ENCODE measurements at regions not wholly inside any gene's neighbourhood (a gene's known extent, or its start where the extent isn't known, plus 50 kb on each side); places are given as distances from the start of the nearest gene placed in this dataset.

GRCh38 chrX:97728215-97728614, 844.5 kb downstream of the RPA4 start:
- Mint-ChIP-seq H3K27ac (no peak overlapping the region), H3K9me3 (no peaks in the 10 kb centered on the region), H3K36me3 (ENCODE audit: low read depth) (no peaks in the 10 kb centered on the region), H3K27me3 (peaks cover 2% of the 10 kb centered on the region), H3K4me1 (no peaks in the 10 kb centered on the region), H3K4me3 (no peak overlapping the region)
- POLR2A ChIA-PET = no interaction called here
- CTCF ChIA-PET = no interaction called here
- no peak for DNase-seq

- CTCF ChIA-PET = interaction anchor here (1.3 kb wide), 1 partner anchor 8 kb away, joined by 4 read pairs; no protein-coding TSS in a partner anchor
- Mint-ChIP-seq H3K9me3 (no peaks in the 10 kb centered on the region), H3K27me3 (no peaks in the 10 kb centered on the region), H3K4me1 (no peaks in the 10 kb centered on the region), H3K27ac (no peak overlapping the region), H3K4me3 (no peak overlapping the region), H3K36me3 (ENCODE audit: low read depth) (no peaks in the 10 kb centered on the region)
- POLR2A ChIA-PET = no interaction called here
- DNase-seq = no peak
Observed at GRCh38 chrX:97740044-97740443, 856.3 kb downstream of the RPA4 start.

- no peak for DNase-seq
- no peaks in the 10 kb centered on the region for H3K27me3 Mint-ChIP-seq
- no peak overlapping the region for H3K27ac Mint-ChIP-seq
- CTCF ChIA-PET = interaction anchor here (1.3 kb wide), 1 partner anchor 9 kb away, joined by 4 read pairs; no protein-coding TSS in a partner anchor
- H3K4me1 Mint-ChIP-seq = no peaks in the 10 kb centered on the region
- POLR2A ChIA-PET = no interaction called here
- no peaks in the 10 kb centered on the region for H3K9me3 Mint-ChIP-seq
- H3K36me3 Mint-ChIP-seq (ENCODE audit: low read depth) = no peaks in the 10 kb centered on the region
- no peak overlapping the region for H3K4me3 Mint-ChIP-seq
Observed at GRCh38 chrX:97740886-97741285, 857.2 kb downstream of the RPA4 start.

- Mint-ChIP-seq H3K9me3 (no peaks in the 10 kb centered on the region), H3K36me3 (ENCODE audit: low read depth) (no peaks in the 10 kb centered on the region), H3K4me3 (no peak overlapping the region), H3K27ac (no peak overlapping the region), H3K4me1 (no peaks in the 10 kb centered on the region), H3K27me3 (no peaks in the 10 kb centered on the region)
- no peak for DNase-seq
- CTCF ChIA-PET = no interaction called here
- POLR2A ChIA-PET = no interaction called here
Observed at GRCh38 chrX:97743014-97743413, 859.3 kb downstream of the RPA4 start.

GRCh38 chrX:97747346-97747745, 863.6 kb downstream of the RPA4 start:
- Mint-ChIP-seq H3K36me3 (ENCODE audit: low read depth) (no peaks in the 10 kb centered on the region), H3K4me1 (no peaks in the 10 kb centered on the region), H3K27ac (no peak overlapping the region), H3K9me3 (no peaks in the 10 kb centered on the region), H3K27me3 (no peaks in the 10 kb centered on the region), H3K4me3 (no peak overlapping the region)
- CTCF ChIA-PET = no interaction called here
- POLR2A ChIA-PET = no interaction called here
- no peak for DNase-seq

GRCh38 chrX:97751016-97751415, 867.3 kb downstream of the RPA4 start:
- POLR2A ChIA-PET = no interaction called here
- Mint-ChIP-seq H3K4me1 (no peaks in the 10 kb centered on the region), H3K4me3 (no peak overlapping the region), H3K27ac (no peak overlapping the region), H3K27me3 (no peaks in the 10 kb centered on the region), H3K36me3 (ENCODE audit: low read depth) (no peaks in the 10 kb centered on the region), H3K9me3 (no peaks in the 10 kb centered on the region)
- CTCF ChIA-PET = interaction anchor here (0.6 kb wide), 1 partner anchor 1068 kb away, joined by 4 read pairs; no protein-coding TSS in a partner anchor
- no peak for DNase-seq

GRCh38 chrX:97751735-97752134, 868.0 kb downstream of the RPA4 start:
- Mint-ChIP-seq H3K36me3 (ENCODE audit: low read depth) (no peaks in the 10 kb centered on the region), H3K27me3 (no peaks in the 10 kb centered on the region), H3K4me3 (no peak overlapping the region), H3K4me1 (no peaks in the 10 kb centered on the region), H3K27ac (no peak overlapping the region), H3K9me3 (no peaks in the 10 kb centered on the region)
- CTCF ChIA-PET = interaction anchor here (0.6 kb wide), 2 partner anchors 305 to 1069 kb away, joined by 3 to 4 read pairs; no protein-coding TSS in a partner anchor
- POLR2A ChIA-PET = no interaction called here
- no peak for DNase-seq

- no peak overlapping the region for H3K27ac Mint-ChIP-seq
- no peaks in the 10 kb centered on the region for H3K36me3 Mint-ChIP-seq (ENCODE audit: low read depth)
- no peaks in the 10 kb centered on the region for H3K27me3 Mint-ChIP-seq
- ChIA-PET CTCF (no interaction called here), POLR2A (no interaction called here)
- DNase-seq = no peak
- H3K9me3 Mint-ChIP-seq = no peaks in the 10 kb centered on the region
- H3K4me3 Mint-ChIP-seq = no peak overlapping the region
- H3K4me1 Mint-ChIP-seq = no peaks in the 10 kb centered on the region
Observed at GRCh38 chrX:97756879-97757278, 873.2 kb downstream of the RPA4 start.

GRCh38 chrX:97763391-97763790, 879.7 kb downstream of the RPA4 start:
- H3K9me3 Mint-ChIP-seq = no peaks in the 10 kb centered on the region
- H3K27me3 Mint-ChIP-seq = no peaks in the 10 kb centered on the region
- no peak overlapping the region for H3K4me3 Mint-ChIP-seq
- H3K27ac Mint-ChIP-seq = no peak overlapping the region
- DNase-seq = no peak
- ChIA-PET POLR2A (no interaction called here), CTCF (no interaction called here)
- no peaks in the 10 kb centered on the region for H3K36me3 Mint-ChIP-seq (ENCODE audit: low read depth)
- H3K4me1 Mint-ChIP-seq = no peaks in the 10 kb centered on the region

- no peak overlapping the region for H3K4me3 Mint-ChIP-seq
- H3K36me3 Mint-ChIP-seq (ENCODE audit: low read depth) = no peaks in the 10 kb centered on the region
- ChIA-PET CTCF (no interaction called here), POLR2A (no interaction called here)
- no peak overlapping the region for H3K27ac Mint-ChIP-seq
- H3K27me3 Mint-ChIP-seq = no peaks in the 10 kb centered on the region
- DNase-seq = no peak
- H3K4me1 Mint-ChIP-seq = no peaks in the 10 kb centered on the region
- H3K9me3 Mint-ChIP-seq = no peaks in the 10 kb centered on the region
Observed at GRCh38 chrX:97763981-97764380, 880.3 kb downstream of the RPA4 start.

GRCh38 chrX:97766501-97767095, 882.9 kb downstream of the RPA4 start:
- no peaks in the 10 kb centered on the region for H3K4me1 Mint-ChIP-seq
- no peaks in the 10 kb centered on the region for H3K27me3 Mint-ChIP-seq
- ChIA-PET CTCF (no interaction called here), POLR2A (no interaction called here)
- H3K27ac Mint-ChIP-seq = no peak overlapping the region
- no peak for DNase-seq
- no peaks in the 10 kb centered on the region for H3K9me3 Mint-ChIP-seq
- H3K36me3 Mint-ChIP-seq (ENCODE audit: low read depth) = no peaks in the 10 kb centered on the region
- H3K4me3 Mint-ChIP-seq = no peak overlapping the region

- POLR2A ChIA-PET = no interaction called here
- H3K36me3 Mint-ChIP-seq (ENCODE audit: low read depth) = no peaks in the 10 kb centered on the region
Observed at GRCh38 chrX:97787311-97787710, 903.6 kb downstream of the RPA4 start.

GRCh38 chrX:97787849-97788248, 904.1 kb downstream of the RPA4 start:
- POLR2A ChIA-PET = no interaction called here
- Mint-ChIP-seq H3K36me3 (ENCODE audit: low read depth) (no peaks in the 10 kb centered on the region), H3K27me3 (no peaks in the 10 kb centered on the region), H3K4me1 (no peaks in the 10 kb centered on the region), H3K27ac (no peak overlapping the region), H3K4me3 (no peak overlapping the region), H3K9me3 (no peaks in the 10 kb centered on the region)
- no peak for DNase-seq
- CTCF ChIA-PET = no interaction called here

More at GRCh38 chrX:97787311-97787710, 903.6 kb downstream of the RPA4 start:
- CTCF ChIA-PET = no interaction called here
- no peak overlapping the region for H3K27ac Mint-ChIP-seq
- no peak overlapping the region for H3K4me3 Mint-ChIP-seq
- no peaks in the 10 kb centered on the region for H3K9me3 Mint-ChIP-seq
- H3K4me1 Mint-ChIP-seq = no peaks in the 10 kb centered on the region
- DNase-seq = no peak
- no peaks in the 10 kb centered on the region for H3K27me3 Mint-ChIP-seq

- no peak for DNase-seq
- Mint-ChIP-seq H3K4me1 (no peaks in the 10 kb centered on the region), H3K9me3 (no peaks in the 10 kb centered on the region), H3K4me3 (no peak overlapping the region), H3K27me3 (no peaks in the 10 kb centered on the region), H3K36me3 (ENCODE audit: low read depth) (no peaks in the 10 kb centered on the region), H3K27ac (no peak overlapping the region)
- ChIA-PET POLR2A (no interaction called here), CTCF (interaction anchor here (1.1 kb wide), 1 partner anchor 13 kb away, joined by 3 read pairs; no protein-coding TSS in a partner anchor)
Observed at GRCh38 chrX:97790850-97791249, 907.1 kb downstream of the RPA4 start.

All from activated CD4-positive, alpha-beta T cell treated with anti-CD3 and anti-CD28 coated beads, Interleukin-2, amount 10 ng/mL, durations not matched to agents 7 days and 5 days (primary cell).